ENCODE measurements at regions not wholly inside any gene's neighbourhood (a gene's known extent, or its start where the extent isn't known, plus 50 kb on each side); places are given as distances from the start of the nearest gene placed in this dataset.

DNA sequence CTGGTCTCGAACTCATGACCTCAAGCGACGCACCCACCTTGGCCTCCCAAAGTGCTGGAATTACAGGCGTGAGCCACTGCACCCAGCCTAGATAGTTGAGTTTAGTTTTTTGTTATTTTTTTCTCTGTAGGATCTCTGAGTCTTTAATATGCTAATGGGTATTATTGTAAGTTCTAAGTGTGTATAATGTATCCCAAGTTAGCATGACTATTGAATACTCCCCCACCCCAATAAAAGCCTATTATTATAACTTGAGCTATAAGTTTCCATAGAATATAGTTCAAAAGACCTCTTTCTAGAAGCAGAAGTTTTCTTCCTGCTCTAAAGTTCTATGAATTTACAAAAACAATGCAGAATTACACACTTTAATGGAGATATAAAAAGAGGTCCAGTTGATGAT is 210.4 kb upstream of the MARCKS start:
- Histone ChIP-seq H3K4me2 (peak overlapping the region in 4 of 11 experiments; percentile 11 to 74 (median 44); a peak in 7 of 22 replicates), H3K4me1 (peaks cover 0 to 100% (median 38%) of the 10 kb centered on the region in 10 experiments; a peak in 15 of 20 replicates), H3K36me3 (no peaks in the 10 kb centered on the region), H3K9me3 (replicated peaks in 1 of 11) (no peaks in the 10 kb centered on the region), H3K9ac (no peak overlapping the region), H3K4me3 (no peak overlapping the region), H4K20me1 (no peaks in the 10 kb centered on the region), H3K27me3 (no peaks in the 10 kb centered on the region), H3K27ac (no peak overlapping the region)
- no peak for TF ChIP-seq Cebpa-rat (IDR thresholded peaks at IDR 0.05)

- Histone ChIP-seq H3K27me3 (no peaks in the 10 kb centered on the region), H3K36me3 (no peaks in the 10 kb centered on the region), H3K9me3 (replicated peaks in 1 of 11) (no peaks in the 10 kb centered on the region), H3K4me3 (no peak overlapping the region), H4K20me1 (no peaks in the 10 kb centered on the region), H3K9ac (no peak overlapping the region), H3K27ac (peak overlapping the region in 2 of 11 experiments; percentile 16 to 30; a peak in 1 of 22 replicates), H3K4me1 (peaks cover 0 to 100% (median 38%) of the 10 kb centered on the region in 10 experiments; a peak in 15 of 20 replicates), H3K4me2 (peak overlapping the region in 4 of 11 experiments; percentile 11 to 74 (median 44); a peak in 7 of 22 replicates)
- no peak for TF ChIP-seq Cebpa-rat (IDR thresholded peaks at IDR 0.05)
Measured at GRCh38 chr6:113647143-113647889, 209.8 kb upstream of the MARCKS start.

DNA sequence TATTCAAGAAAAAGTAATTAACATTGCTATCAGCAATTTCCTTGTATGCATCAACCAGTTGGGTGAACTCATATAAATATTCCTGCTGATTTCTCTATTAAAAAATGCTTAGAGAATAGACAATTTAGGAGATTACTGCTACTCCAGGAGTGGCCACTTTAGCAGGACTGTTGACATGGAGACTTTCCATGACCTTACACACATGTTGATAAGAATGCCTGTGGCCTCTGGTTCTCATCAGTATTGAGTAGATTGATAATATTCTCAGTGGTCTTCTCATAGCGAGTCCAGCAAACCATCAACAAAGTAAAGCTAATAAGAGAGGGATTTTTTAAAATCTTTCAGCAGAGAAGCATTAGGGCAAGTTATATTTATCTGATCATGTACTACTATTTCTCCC is 208.4 kb upstream of the MARCKS start:
- no peaks in the 10 kb centered on the region for H3K36me3 ChIP-seq
- peak overlapping the region in 8 of 11 experiments; percentile 25 to 74 (median 59); a peak in 15 of 22 replicates for H3K4me2 ChIP-seq
- peaks cover 0 to 5% (median 0%) of the 10 kb centered on the region in 11 experiments; a peak in 1 of 22 replicates for H3K9me3 ChIP-seq (replicated peaks in 1 of 11)
- TF ChIP-seq Cebpa-rat (IDR thresholded peaks at IDR 0.05): no peak
- no peaks in the 10 kb centered on the region for H3K27me3 ChIP-seq
- H3K27ac ChIP-seq: peak overlapping the region in 7 of 11 experiments; percentile 11 to 48 (median 34); a peak in 11 of 22 replicates
- peak overlapping the region in 1 of 11 experiments; percentile 2; a peak in 1 of 22 replicates for H3K9ac ChIP-seq
- no peak overlapping the region for H3K4me3 ChIP-seq
- H3K4me1 ChIP-seq: peaks cover 0 to 100% (median 38%) of the 10 kb centered on the region in 10 experiments; a peak in 15 of 20 replicates
- H4K20me1 ChIP-seq: no peaks in the 10 kb centered on the region

DNA sequence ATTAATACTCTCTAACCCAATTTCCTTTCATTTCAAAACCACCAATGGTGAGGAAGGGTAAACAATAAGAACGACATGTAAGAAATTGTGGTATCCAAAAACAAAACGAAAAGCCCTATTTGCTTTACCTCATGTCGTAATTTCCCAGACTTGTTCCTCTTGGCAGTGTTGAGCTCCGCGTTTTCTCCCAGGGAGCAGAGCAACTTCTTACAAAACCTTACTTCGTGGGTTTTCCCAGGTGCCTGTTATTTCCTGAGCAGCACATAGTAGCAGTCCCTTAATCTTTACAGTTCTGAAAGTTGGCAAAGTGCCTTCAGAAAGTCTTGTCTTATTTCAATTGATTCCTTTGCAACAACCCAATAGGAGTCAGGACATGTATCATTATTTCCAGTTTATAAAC is 207.9 kb upstream of the MARCKS start:
- Histone ChIP-seq H3K4me3 (no peak overlapping the region), H3K9ac (peak overlapping the region in 3 of 11 experiments; percentile 2 to 30 (median 5); a peak in 1 of 22 replicates), H3K27me3 (no peaks in the 10 kb centered on the region), H3K4me2 (peak overlapping the region in 9 of 11 experiments; percentile 12 to 74 (median 59); a peak in 16 of 22 replicates), H3K9me3 (replicated peaks in 1 of 11) (peaks cover 0 to 5% (median 0%) of the 10 kb centered on the region in 11 experiments; a peak in 1 of 22 replicates), H3K27ac (peak overlapping the region in 7 of 11 experiments; percentile 11 to 45 (median 27); a peak in 11 of 22 replicates), H3K36me3 (no peaks in the 10 kb centered on the region), H4K20me1 (no peaks in the 10 kb centered on the region), H3K4me1 (peaks cover 0 to 100% (median 38%) of the 10 kb centered on the region in 10 experiments; a peak in 15 of 20 replicates)
- peak in 3 of 11 experiments; percentile 49 to 54 (median 50); a peak in 3 of 22 replicates for TF ChIP-seq Cebpa-rat (IDR thresholded peaks at IDR 0.05)

GRCh38 chr6:113649880-113650609 is 207.1 kb upstream of the MARCKS start:
- Histone ChIP-seq H3K9ac (0 out of 22 replicates have a peak overlapping the region, but pooled peaks of 2 of the 11 experiments have one; percentile 5 to 30), H3K36me3 (no peaks in the 10 kb centered on the region), H4K20me1 (no peaks in the 10 kb centered on the region), H3K4me2 (peak overlapping the region in 7 of 11 experiments; percentile 32 to 74 (median 59); a peak in 11 of 22 replicates), H3K4me3 (no peak overlapping the region), H3K27ac (peak overlapping the region in 7 of 11 experiments; percentile 11 to 45 (median 19); a peak in 10 of 22 replicates), H3K27me3 (no peaks in the 10 kb centered on the region), H3K9me3 (replicated peaks in 1 of 11) (peaks cover 0 to 5% (median 0%) of the 10 kb centered on the region in 11 experiments; a peak in 1 of 22 replicates), H3K4me1 (peaks cover 0 to 98% (median 32%) of the 10 kb centered on the region in 10 experiments; a peak in 14 of 20 replicates)
- no peak for TF ChIP-seq Cebpa-rat (IDR thresholded peaks at IDR 0.05)

DNA sequence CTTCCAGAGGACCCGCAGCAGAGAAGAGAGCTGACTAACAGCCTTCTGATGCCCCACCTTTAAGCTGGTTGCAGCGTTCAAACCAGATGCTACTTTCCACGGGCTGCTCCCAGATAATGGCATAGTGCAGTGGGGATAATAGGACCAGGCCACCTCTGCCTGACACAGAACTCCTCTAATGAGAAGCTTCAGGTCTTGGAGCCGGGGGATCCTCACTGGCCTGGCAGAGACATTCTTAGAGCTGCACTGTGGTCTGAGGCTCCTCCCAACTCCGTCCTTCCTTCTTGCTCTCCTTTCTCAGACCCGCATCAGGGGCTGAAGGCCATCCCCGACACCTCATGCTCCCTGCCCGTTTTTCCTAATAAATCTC is 206.6 kb upstream of the MARCKS start:
- H3K36me3 ChIP-seq: no peaks in the 10 kb centered on the region
- H4K20me1 ChIP-seq: no peaks in the 10 kb centered on the region
- no peak for TF ChIP-seq Cebpa-rat (IDR thresholded peaks at IDR 0.05)
- peaks cover 0 to 93% (median 26%) of the 10 kb centered on the region in 10 experiments; a peak in 14 of 20 replicates for H3K4me1 ChIP-seq
- peak overlapping the region in 6 of 11 experiments; percentile 22 to 74 (median 58); a peak in 9 of 22 replicates for H3K4me2 ChIP-seq
- 0 out of 22 replicates have a peak overlapping the region, but pooled peaks of 1 of the 11 experiments have one; percentile 10 for H3K9ac ChIP-seq
- H3K27ac ChIP-seq: peak overlapping the region in 1 of 11 experiments; percentile 0; a peak in 4 of 22 replicates
- no peak overlapping the region for H3K4me3 ChIP-seq
- H3K27me3 ChIP-seq: no peaks in the 10 kb centered on the region
- peaks cover 0 to 5% (median 0%) of the 10 kb centered on the region in 11 experiments; a peak in 1 of 22 replicates for H3K9me3 ChIP-seq (replicated peaks in 1 of 11)

- H3K4me3 ChIP-seq: no peak overlapping the region
- peak overlapping the region in 2 of 11 experiments; percentile 0 to 28; a peak in 5 of 22 replicates for H3K27ac ChIP-seq
- H3K4me2 ChIP-seq: peak overlapping the region in 7 of 11 experiments; percentile 11 to 74 (median 56); a peak in 11 of 22 replicates
- no peak for TF ChIP-seq Cebpa-rat (IDR thresholded peaks at IDR 0.05)
- 0 out of 22 replicates have a peak overlapping the region, but pooled peaks of 1 of the 11 experiments have one; percentile 10 for H3K9ac ChIP-seq
- H3K9me3 ChIP-seq (replicated peaks in 1 of 11): peaks cover 0 to 5% (median 0%) of the 10 kb centered on the region in 11 experiments; a peak in 1 of 22 replicates
- no peaks in the 10 kb centered on the region for H3K36me3 ChIP-seq
- no peaks in the 10 kb centered on the region for H4K20me1 ChIP-seq
- H3K4me1 ChIP-seq: peaks cover 0 to 87% (median 24%) of the 10 kb centered on the region in 10 experiments; a peak in 14 of 20 replicates
- H3K27me3 ChIP-seq: no peaks in the 10 kb centered on the region
Measured at GRCh38 chr6:113651120-113651519, 206.0 kb upstream of the MARCKS start.

GRCh38 chr6:113651920-113652319 is 205.2 kb upstream of the MARCKS start:
- H3K4me3 ChIP-seq: no peak overlapping the region
- peaks cover 0 to 79% (median 24%) of the 10 kb centered on the region in 10 experiments; a peak in 14 of 20 replicates for H3K4me1 ChIP-seq
- H4K20me1 ChIP-seq: no peaks in the 10 kb centered on the region
- H3K9ac ChIP-seq: no peak overlapping the region
- no peaks in the 10 kb centered on the region for H3K27me3 ChIP-seq
- TF ChIP-seq Cebpa-rat (IDR thresholded peaks at IDR 0.05): no peak
- H3K27ac ChIP-seq: no peak overlapping the region
- H3K36me3 ChIP-seq: no peaks in the 10 kb centered on the region
- H3K4me2 ChIP-seq: peak overlapping the region in 2 of 11 experiments; percentile 2 to 65; a peak in 3 of 22 replicates
- peaks cover 0 to 5% (median 0%) of the 10 kb centered on the region in 11 experiments; a peak in 1 of 22 replicates for H3K9me3 ChIP-seq (replicated peaks in 1 of 11)

All from BLaER1 treated with 17β-estradiol and CSF1 and Interleukin-3, amounts not matched to agents 10 nM and 100 nM (cell line).